ENCODE measurements at regions not wholly inside any gene's neighbourhood (a gene's known extent, or its start where the extent isn't known, plus 50 kb on each side); places are given as distances from the start of the nearest gene placed in this dataset.

DNA sequence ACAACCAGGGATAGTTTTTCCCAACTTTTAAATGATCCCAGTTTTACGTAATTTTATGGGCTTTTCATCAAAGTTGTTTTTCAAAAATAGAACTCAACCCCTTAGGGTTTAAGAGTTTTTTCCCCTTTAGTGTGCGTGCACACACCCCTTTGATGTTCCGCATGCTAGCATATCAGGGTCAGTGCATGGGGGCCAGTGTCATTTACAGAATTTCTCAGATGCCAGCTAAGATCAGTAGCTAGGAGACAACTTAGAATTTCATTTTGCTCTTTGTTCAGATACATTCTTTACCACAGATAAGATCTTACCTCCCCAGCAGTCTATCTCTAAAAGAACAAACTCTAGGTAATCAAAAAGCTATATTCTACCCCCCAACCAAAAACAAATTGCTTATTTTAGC, 238.5 kb upstream of the SASH1 start:
- TF ChIP-seq NR2C2 (CRISPR knock-in tag; IDR thresholded peaks at IDR 0.05): no peak
- TF ChIP-seq, protein P1, sequence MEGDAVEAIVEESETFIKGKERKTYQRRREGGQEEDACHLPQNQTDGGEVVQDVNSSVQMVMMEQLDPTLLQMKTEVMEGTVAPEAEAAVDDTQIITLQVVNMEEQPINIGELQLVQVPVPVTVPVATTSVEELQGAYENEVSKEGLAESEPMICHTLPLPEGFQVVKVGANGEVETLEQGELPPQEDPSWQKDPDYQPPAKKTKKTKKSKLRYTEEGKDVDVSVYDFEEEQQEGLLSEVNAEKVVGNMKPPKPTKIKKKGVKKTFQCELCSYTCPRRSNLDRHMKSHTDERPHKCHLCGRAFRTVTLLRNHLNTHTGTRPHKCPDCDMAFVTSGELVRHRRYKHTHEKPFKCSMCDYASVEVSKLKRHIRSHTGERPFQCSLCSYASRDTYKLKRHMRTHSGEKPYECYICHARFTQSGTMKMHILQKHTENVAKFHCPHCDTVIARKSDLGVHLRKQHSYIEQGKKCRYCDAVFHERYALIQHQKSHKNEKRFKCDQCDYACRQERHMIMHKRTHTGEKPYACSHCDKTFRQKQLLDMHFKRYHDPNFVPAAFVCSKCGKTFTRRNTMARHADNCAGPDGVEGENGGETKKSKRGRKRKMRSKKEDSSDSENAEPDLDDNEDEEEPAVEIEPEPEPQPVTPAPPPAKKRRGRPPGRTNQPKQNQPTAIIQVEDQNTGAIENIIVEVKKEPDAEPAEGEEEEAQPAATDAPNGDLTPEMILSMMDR (IDR thresholded peaks at IDR 0.05): no peak
- TF ChIP-seq CREB1 (CRISPR knock-in tag; IDR thresholded peaks at IDR 0.05): no peak
- TF ChIP-seq ATF1 (CRISPR knock-in tag; IDR thresholded peaks at IDR 0.05): no peak
- no peak for TF ChIP-seq TEAD4 (CRISPR knock-in tag; IDR thresholded peaks at IDR 0.05)
- no peak for TF ChIP-seq MLX (CRISPR knock-in tag; IDR thresholded peaks at IDR 0.05)
- no peak for TF ChIP-seq EMX1 (CRISPR knock-in tag; IDR thresholded peaks at IDR 0.05)
- TF ChIP-seq, protein P2, sequence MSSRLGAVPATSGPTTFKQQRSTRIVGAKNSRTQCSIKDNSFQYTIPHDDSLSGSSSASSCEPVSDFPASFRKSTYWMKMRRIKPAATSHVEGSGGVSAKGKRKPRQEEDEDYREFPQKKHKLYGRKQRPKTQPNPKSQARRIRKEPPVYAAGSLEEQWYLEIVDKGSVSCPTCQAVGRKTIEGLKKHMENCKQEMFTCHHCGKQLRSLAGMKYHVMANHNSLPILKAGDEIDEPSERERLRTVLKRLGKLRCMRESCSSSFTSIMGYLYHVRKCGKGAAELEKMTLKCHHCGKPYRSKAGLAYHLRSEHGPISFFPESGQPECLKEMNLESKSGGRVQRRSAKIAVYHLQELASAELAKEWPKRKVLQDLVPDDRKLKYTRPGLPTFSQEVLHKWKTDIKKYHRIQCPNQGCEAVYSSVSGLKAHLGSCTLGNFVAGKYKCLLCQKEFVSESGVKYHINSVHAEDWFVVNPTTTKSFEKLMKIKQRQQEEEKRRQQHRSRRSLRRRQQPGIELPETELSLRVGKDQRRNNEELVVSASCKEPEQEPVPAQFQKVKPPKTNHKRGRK (CRISPR knock-in tag; IDR thresholded peaks at IDR 0.05; ENCODE audit: borderline replicate concordance): no peak
- TF ChIP-seq, protein P3, sequence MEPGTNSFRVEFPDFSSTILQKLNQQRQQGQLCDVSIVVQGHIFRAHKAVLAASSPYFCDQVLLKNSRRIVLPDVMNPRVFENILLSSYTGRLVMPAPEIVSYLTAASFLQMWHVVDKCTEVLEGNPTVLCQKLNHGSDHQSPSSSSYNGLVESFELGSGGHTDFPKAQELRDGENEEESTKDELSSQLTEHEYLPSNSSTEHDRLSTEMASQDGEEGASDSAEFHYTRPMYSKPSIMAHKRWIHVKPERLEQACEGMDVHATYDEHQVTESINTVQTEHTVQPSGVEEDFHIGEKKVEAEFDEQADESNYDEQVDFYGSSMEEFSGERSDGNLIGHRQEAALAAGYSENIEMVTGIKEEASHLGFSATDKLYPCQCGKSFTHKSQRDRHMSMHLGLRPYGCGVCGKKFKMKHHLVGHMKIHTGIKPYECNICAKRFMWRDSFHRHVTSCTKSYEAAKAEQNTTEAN (CRISPR knock-in tag; IDR thresholded peaks at IDR 0.05): no peak
